DMS153 (cell line): ENCODE measurements at regions not wholly inside any gene's neighbourhood (a gene's known extent, or its start where the extent isn't known, plus 50 kb on each side); places are given as distances from the start of the nearest gene placed in this dataset.

ENCODE experiments used
- DNase-seq: peaks from one replicate; lab custom pipeline; 2025; lab: John Stamatoyannopoulos, UW

- DNase-seq: no peak
Observed at GRCh38 chr6:113092795-113093194, 745.7 kb downstream of the RFPL4B start.

GRCh38 chr6:113094779-113095178, 747.6 kb downstream of the RFPL4B start:
- DNase-seq: no peak

GRCh38 chr6:113095841-113096240, 748.7 kb downstream of the RFPL4B start:
- no peak for DNase-seq

GRCh38 chr6:113102761-113103160, 754.4 kb upstream of the MARCKS start:
- DNase-seq: no peak

- no peak for DNase-seq
Observed at GRCh38 chr6:113103634-113104361, 753.3 kb upstream of the MARCKS start.

GRCh38 chr6:113104541-113104940, 752.6 kb upstream of the MARCKS start:
- no peak for DNase-seq

GRCh38 chr6:113104951-113105350, 752.2 kb upstream of the MARCKS start:
- DNase-seq: no peak

GRCh38 chr6:113110211-113110610, 746.9 kb upstream of the MARCKS start:
- DNase-seq: no peak

- no peak for DNase-seq
Observed at GRCh38 chr6:113111550-113111949, 745.6 kb upstream of the MARCKS start.

GRCh38 chr6:113112086-113112485, 745.1 kb upstream of the MARCKS start:
- DNase-seq: no peak

- no peak for DNase-seq
Observed at GRCh38 chr6:113115196-113115595, 741.9 kb upstream of the MARCKS start.

- DNase-seq: no peak
Observed at GRCh38 chr6:113120224-113120581, 736.9 kb upstream of the MARCKS start.

- DNase-seq: no peak
Observed at GRCh38 chr6:113120582-113121285, 736.4 kb upstream of the MARCKS start.

- DNase-seq: no peak
Observed at GRCh38 chr6:113121571-113121970, 735.6 kb upstream of the MARCKS start.

- no peak for DNase-seq
Observed at GRCh38 chr6:113122060-113122459, 735.1 kb upstream of the MARCKS start.

GRCh38 chr6:113125626-113126025, 731.5 kb upstream of the MARCKS start:
- DNase-seq: no peak

- no peak for DNase-seq
Observed at GRCh38 chr6:113127786-113128419, 729.2 kb upstream of the MARCKS start.

GRCh38 chr6:113128661-113129060, 728.5 kb upstream of the MARCKS start:
- no peak for DNase-seq

- no peak for DNase-seq
Observed at GRCh38 chr6:113129991-113130390, 727.2 kb upstream of the MARCKS start.

- no peak for DNase-seq
Observed at GRCh38 chr6:113137426-113137825, 719.7 kb upstream of the MARCKS start.

GRCh38 chr6:113140721-113141120, 716.4 kb upstream of the MARCKS start:
- DNase-seq: no peak

GRCh38 chr6:113141901-113142300, 715.2 kb upstream of the MARCKS start:
- no peak for DNase-seq

- no peak for DNase-seq
Observed at GRCh38 chr6:113142671-113143174, 714.4 kb upstream of the MARCKS start.
